Activated gamma-delta T cell treated with Interleukin-2 at 50 U/mL for 16 hours (primary cell): ENCODE measurements at regions not wholly inside any gene's neighbourhood (a gene's known extent, or its start where the extent isn't known, plus 50 kb on each side); places are given as distances from the start of the nearest gene placed in this dataset.

ENCODE experiments used
- DNase-seq: peaks from one replicate; pipeline ENCODE4 v3.0.0-alpha.2; 2020

GRCh38 chr3:27590437-27591298 is 106.5 kb upstream of the SLC4A7 start:
- no peak for DNase-seq

- no peak for DNase-seq
Observed at GRCh38 chr3:27589795-27590194, 105.6 kb upstream of the SLC4A7 start.

GRCh38 chr3:27585429-27585828 is 101.2 kb upstream of the SLC4A7 start:
- no peak for DNase-seq

GRCh38 chr3:27584874-27585273 is 100.7 kb upstream of the SLC4A7 start:
- DNase-seq, result no peak

GRCh38 chr3:27581852-27582251 is 97.7 kb upstream of the SLC4A7 start:
- no peak for DNase-seq

- DNase-seq, result no peak
Observed at GRCh38 chr3:27578032-27578431, 93.8 kb upstream of the SLC4A7 start.

- no peak for DNase-seq
Observed at GRCh38 chr3:27577504-27577903, 93.3 kb upstream of the SLC4A7 start.

- no peak for DNase-seq
Observed at GRCh38 chr3:27576171-27576570, 92.0 kb upstream of the SLC4A7 start.

GRCh38 chr3:27575499-27575898 is 91.3 kb upstream of the SLC4A7 start:
- no peak for DNase-seq

- DNase-seq, result no peak
Observed at GRCh38 chr3:27574438-27574795, 90.2 kb upstream of the SLC4A7 start.

GRCh38 chr3:27573780-27574437 is 89.7 kb upstream of the SLC4A7 start:
- no peak for DNase-seq

GRCh38 chr3:27573138-27573537 is 89.0 kb upstream of the SLC4A7 start:
- DNase-seq, result no peak

GRCh38 chr3:27571345-27571744 is 87.2 kb upstream of the SLC4A7 start:
- DNase-seq, result no peak

- no peak for DNase-seq
Observed at GRCh38 chr3:27570421-27571106, 86.4 kb upstream of the SLC4A7 start.

GRCh38 chr3:27568393-27568792 is 84.2 kb upstream of the SLC4A7 start:
- DNase-seq, result no peak

GRCh38 chr3:27567251-27567650 is 83.1 kb upstream of the SLC4A7 start:
- DNase-seq, result no peak

GRCh38 chr3:27565201-27565852 is 81.1 kb upstream of the SLC4A7 start:
- DNase-seq, result no peak

GRCh38 chr3:27561576-27561975 is 77.4 kb upstream of the SLC4A7 start:
- no peak for DNase-seq

GRCh38 chr3:27560484-27561056 is 76.4 kb upstream of the SLC4A7 start:
- no peak for DNase-seq

GRCh38 chr3:27559835-27560234 is 75.7 kb upstream of the SLC4A7 start:
- DNase-seq, result no peak

- DNase-seq, result no peak
Observed at GRCh38 chr3:27559381-27559780, 75.2 kb upstream of the SLC4A7 start.

- DNase-seq, result no peak
Observed at GRCh38 chr3:27557411-27557810, 73.2 kb upstream of the SLC4A7 start.

GRCh38 chr3:27556887-27557286 is 72.7 kb upstream of the SLC4A7 start:
- DNase-seq, result no peak
